Kidney capillary endothelial cell (primary cell): ENCODE measurements at regions not wholly inside any gene's neighbourhood (a gene's known extent, or its start where the extent isn't known, plus 50 kb on each side); places are given as distances from the start of the nearest gene placed in this dataset.
"Not testable (repeated sequence)": the region's sequence is repeated elsewhere in the genome, so short reads cannot be mapped to it uniquely, and the experiment has no call there.

Source experiments
- DNase-seq: peaks from one replicate; pipeline ENCODE4 v3.0.0-alpha.2; 2018; ENCODE audit warnings: low spot score

DNA sequence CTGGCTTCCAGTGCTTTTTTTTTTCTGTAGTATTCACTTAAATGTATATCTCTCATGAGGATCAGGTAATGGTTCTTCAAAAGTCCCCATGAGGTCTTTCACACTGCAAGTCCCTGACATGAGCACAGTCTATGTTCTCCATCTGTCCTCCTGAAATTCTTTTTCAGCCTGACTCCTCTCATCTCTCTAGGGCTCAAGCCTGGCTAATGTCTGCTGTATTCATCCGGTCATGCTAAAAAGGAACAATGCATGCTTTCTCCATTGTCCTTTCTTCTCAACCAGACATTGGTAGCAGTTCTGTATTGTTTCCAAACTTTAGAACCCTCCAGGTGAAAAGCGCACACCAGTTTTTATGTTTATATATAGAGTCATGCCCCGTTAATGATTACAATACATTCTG, 368.3 kb upstream of the OLFM3 start:
- no peak for DNase-seq

DNA sequence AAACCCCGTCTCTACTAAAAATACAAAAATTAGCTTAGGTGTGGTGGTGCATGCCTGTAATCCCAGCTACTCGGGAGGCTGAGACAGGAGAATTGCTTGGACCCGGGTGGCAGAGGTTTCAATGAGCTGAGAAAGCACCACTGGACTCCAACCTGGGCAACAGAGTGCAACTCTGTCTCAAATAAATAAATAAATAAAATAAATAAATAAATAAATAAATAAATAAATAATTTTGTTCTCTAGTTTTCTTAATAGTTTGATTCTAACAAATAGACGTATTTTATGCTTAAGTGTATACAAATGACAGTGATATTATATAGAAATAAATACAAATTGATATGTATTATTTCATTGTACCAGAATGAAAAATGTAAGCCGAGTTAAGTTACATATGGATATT, 339.9 kb upstream of the OLFM3 start:
- DNase-seq, result no peak

DNA sequence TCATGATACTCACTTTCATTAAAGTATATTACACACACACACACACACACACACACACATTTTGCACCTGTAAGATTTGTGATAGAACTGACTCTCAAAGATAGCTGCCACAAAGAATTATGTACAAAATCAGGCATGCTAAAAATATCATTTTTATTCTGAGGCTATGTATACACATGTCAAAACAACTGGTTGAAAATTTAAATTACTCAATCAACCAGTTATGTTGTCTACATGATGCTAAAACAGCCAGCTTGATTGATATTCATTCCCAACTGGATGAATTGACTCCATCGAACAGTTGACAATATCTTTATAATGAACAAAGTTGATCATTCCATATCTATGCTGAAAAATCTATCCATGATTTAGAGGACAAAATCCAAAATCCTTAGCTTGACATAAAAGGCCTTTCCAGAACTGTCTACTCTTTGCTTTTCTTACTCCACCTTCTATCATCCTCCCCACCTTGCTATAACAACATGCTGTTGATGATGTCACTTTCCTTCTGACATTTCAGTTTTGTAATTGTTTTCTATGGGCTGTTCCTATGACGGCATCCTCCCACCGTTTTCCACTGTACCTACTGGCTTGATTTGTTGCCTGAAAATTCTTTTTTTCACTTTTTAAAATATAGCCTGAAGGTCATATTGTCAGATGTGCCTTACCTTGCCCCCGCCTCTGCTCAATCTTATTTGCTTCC, 321.5 kb upstream of the OLFM3 start:
- no peak for DNase-seq

DNA sequence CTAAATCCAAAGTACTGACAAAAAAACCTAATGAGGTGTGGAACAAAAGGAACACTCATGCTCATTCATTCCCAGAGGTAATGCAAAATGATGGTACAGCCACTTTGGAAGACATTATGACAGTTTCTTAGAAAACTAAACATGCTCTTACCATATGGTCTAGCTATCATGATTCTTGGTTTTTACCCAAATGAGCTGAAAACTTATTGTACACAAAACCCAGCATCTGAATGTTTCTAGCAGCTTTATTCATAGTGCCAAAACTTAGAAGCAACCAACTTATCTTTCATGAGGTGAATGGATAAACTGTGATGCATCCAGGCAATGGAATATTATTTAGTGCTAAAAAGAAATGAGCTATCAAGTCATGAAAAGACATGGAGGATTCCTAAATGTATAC, 318.4 kb upstream of the OLFM3 start:
- DNase-seq, result no peak

DNA sequence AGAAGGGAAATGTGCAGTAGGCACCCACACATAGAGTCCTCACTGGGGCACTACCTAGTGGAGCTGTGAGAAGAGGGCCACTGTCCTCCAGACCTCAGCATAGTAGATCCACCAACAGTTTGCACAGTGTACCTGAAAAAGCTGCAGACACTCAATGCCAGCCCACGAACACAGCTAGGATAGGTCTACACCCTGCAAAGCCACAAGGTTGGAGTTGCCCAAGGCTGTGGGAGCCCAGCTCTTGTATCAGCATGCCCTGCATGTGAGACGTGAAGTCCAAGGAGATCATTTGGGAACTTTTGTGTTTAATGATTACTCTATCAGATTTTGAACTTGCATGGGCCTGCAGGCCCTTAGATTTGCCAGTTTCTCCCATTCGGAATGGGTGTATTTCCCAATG, 299.4 kb upstream of the OLFM3 start:
- DNase-seq, result no peak

DNA sequence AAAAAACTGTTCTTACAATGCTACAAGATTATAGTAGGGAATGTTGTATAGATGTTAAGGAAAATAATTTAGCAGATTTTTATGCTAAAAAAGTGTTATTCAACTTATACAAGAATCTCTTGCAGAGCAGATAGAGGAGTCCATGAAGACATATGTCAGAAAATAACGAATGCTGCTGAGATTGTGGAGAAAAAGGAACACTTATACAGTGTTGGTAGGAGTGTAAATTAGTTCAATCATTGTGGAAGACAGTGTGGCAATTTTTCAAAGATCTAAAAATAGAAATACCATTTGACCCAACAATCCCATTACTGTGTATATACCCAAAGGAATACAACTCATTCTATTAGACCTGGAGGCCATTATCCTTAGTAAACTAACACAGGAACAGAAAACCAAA, 286.2 kb upstream of the OLFM3 start:
- DNase-seq, result no peak

DNA sequence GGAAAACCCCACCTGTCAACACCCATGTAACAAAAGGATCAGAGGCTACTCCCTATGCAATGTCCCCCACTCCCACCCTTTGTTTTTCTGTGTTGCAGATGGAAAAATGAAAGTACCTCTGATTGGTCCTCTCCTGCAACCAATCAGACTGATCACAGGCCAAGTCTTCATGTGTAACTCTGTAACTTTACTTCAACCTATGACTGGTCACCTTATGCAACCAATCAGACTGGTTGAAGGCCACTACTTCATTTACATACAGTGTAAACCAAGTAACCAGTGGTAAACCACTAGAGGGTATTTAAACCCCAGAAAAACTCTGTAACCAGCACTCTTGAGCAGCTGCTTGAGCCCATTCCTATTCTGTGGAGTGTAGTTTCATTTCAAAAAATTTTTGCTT, 266.3 kb upstream of the OLFM3 start:
- DNase-seq, result no peak

DNA sequence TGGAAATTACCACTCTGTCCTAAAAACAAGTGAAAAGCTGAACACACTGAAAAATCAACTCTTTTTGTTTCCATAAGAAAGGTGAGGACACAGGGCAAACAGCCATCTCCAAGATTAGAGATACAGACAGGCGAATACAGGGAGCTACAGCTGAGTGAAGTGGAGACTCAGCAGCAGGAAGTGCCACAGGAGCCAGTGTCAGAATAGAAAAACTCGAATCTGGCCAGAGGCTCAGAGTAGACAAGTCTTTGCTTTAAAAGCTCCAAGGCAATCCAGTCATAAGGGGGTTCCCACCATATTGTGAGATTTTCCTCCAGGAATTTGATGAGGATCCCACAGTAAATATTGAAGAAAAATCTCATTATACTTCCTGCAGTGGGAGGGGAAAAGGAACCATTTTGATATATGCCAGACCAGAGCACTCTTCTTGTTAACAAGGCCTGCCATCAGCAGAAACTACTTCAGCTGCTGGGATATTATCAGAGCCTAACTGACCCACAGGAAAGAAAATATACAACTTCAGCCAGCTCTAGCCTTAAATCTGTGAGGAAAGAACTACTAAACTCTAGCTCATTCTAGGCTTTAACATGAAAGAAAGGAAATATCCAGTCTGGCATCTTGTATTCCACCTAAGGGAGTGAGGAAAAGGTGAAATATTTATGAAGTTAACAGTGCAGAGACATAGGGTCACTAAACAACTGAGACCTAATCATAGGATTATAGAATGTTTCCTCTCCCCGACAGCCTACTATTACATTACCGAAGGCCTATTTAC, 256.2 kb upstream of the OLFM3 start:
- no peak for DNase-seq

DNA sequence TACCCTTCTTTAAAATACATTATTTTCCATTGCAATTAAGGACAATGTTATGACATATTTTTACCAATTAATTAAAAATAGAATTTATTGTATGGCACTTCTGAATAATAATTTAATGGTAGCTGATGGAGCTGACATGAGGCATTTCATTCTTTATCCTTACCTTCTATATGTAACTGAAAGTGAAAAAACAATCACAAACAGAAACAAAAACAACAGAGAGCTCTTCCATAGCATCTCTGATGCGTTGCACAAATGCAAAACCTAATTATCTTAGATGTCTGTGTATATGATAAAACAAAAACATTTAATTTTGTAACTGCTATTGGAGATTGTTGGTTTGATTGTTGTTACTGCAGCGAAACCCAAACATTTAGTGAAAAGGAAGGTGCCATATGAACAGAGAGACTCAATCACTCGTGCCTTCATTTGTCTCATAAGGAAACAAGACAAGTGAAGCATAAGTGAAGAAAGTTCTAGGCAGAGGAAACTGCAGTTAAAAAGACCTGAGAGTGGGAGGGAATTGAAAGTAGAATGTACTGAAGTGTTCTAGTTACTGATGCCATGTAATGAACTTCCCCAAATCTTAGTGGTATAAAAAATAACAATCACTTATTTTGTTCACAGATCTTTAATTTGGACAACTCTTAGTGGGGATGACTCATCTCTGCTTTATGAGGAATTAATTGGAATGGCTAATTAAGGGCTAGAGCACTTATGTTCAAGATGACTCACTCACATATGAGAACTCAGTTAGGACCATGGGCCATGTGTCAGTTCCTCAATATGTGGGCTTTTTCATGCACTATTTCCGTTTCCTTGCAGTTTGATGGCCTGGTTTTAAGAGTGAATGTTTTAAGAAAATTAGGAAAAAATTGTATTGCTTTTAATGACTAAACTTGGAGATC, 245.0 kb upstream of the OLFM3 start:
- DNase-seq, result no peak

DNA sequence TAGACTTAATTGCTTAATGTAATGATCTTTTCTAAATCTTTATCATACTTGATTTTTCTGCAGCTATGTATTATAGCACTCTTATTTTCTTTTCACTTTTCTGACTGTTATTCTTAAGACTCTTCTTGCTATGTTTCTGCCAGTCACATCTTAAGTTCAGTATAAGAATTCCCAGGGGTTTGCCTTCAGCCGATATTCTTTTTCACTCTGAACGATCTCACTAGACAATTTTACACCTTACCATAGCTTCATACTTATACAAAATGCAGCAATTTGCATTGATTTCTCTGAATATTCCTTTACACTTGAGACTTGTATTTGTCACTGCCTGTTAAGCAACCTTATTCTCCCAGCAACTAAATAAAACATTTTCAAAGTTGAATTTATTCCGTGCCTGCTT, 242.5 kb upstream of the OLFM3 start:
- no peak for DNase-seq

DNA sequence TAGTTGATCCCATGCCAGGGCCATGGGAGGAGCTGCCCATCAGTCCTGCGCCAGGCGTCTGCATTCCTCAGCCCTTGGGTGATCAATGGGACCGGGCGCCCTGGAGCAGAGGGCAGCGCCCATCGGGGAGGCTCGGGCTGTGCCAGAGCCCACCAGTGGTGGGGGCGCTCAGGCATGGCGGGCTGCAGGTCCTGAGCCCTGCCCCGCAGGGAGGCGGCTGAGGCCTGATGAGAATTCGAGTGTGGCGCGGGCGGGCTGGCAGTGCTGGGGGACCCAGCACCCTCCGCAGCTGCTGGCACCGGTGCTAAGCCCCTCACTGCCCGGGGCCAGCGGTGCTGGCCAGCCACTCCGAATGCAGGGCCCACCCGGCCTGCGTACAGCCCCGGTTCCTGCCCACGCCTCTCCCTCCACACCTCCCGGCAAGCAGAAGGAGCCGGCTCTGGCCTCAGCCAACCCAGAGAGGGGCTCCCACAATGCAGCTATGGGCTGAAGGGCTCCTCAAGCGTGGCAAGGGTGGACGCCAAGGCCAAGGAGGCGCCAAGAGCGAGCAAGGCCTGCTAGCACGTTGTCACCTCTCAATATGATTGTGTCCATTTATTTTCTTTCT, 238.1 kb upstream of the OLFM3 start:
- no peak for DNase-seq

DNA sequence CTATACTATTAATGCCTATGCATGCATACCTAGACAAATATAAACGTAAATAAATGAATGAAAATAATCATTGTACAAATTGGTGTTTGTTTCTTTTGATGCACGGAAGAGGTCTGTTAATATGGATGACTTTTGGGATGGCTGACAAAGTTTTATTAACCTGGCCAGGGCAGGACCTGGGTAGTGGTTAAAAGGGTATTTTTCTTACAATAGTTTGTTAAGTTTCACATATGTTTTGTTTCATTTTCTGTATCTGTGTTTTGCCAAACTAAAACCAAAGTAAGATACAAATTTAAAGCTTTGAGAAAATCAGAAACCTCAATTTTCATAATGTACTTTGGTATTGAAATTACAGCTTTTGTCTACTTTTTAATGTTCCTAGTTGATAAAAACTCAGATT, 222.7 kb upstream of the OLFM3 start:
- DNase-seq, result no peak

DNA sequence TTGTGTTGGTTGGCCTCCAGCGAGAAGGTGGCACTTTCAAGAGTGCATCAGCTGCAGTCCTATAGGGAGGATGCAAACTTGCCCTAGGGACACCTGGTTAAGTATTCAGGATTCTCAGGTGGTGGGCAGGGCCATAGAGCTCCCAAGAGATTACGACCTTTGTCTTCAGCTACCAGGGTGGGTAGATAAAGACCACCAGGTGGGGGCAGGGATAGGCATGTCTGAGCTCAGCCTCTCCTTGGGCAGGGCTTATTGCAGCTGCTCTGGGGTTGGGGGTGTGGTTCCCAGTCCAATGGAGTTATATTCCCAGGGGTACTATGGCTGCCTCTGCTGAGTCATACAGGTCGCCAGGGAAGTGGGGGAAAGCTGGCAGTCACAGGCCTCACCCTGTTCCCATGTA, 214.2 kb upstream of the OLFM3 start:
- DNase-seq, result not testable (repeated sequence)

DNA sequence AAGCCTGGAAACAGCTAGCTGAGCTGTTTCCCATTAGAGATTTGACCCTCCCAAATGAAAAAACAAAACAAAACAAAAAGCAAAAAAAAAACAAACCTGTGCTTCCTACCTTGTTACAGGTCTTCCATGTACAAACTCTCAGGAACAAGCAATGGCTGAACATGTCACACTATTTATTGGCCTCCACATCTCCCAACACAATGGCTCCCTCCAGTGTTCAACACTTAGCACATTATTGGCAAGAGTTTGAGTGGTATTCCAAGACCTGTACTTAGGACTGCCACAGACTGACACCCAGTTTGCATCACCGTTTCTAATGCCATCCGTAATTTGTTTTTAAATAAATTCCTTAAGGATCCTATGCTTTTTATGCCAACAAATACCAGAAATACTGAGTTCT, 195.0 kb upstream of the OLFM3 start:
- peak; percentile 12 for DNase-seq

DNA sequence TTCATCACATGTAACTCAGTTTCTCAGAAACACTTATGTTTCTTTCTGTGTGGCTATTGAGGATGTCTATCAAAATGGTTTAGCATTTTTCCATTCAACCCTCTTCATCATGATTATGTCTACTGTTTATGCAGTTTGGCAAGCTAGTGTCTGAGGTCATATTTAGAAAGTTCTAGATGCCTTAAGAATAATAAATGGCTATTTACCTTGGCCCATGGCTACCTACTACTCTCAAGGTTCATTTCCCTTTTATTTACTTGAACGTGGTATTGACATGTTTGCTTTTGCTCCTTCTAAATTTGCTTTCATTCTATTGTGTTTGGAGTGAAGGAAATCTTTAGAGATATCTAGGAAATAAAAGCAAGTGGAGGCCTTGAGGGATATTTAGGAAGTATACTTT, 193.7 kb upstream of the OLFM3 start:
- no peak for DNase-seq

DNA sequence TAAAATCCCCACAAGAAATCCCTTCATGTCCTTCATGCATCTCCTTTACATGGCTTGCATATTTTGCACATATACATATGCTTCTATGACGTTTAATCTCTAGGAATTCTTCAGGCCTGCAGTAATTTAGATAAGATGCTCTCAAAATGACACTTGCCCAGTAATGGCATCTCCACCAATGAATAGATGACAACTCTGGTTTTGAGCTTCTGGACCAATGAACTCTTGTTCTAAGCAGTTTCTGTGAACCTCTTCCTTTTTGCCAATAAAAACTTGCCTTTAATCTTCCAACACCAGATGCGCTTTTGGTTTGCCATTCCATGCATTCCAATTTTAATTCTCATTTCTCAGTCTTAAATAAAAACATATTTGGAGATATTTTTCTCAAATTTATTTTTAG, 189.8 kb upstream of the OLFM3 start:
- DNase-seq, result no peak

DNA sequence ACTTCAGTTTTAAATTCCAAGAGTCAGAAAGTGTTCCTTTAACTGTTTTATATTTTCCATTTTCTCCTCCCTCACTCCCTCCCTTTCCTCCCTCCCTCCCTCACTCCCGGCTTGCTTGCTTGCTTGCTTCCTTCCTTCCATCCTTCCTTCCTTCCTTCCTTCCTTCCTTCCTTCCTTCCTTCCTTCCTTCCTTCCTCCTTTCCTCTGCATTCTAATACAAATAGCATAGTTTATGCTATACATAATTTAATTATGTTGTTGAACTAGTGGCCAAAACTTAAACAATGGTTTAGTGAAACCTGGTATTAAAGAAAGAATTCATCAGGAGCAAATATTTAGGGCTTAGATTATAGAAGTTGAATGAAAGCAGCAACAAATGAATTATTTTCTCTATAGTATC, 188.5 kb upstream of the OLFM3 start:
- no peak for DNase-seq

DNA sequence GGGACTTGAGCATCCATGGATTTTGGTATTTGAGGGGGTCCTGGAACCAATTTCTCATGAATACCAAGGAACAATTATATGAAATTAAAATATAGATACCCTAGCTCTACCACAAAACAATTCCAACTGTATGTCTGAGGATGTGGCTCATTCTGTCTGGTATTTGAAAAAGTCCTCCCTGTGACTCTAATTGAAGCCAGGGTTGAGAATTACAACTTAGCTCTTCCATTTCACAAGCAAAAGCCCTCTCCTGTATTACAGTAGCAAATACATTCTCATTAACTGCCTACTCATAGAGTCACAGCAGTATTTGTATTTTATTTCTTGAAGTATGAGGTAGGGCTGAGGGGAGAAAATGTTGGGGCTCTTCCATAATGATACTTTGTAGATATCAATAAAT, 187.8 kb upstream of the OLFM3 start:
- DNase-seq, result no peak

DNA sequence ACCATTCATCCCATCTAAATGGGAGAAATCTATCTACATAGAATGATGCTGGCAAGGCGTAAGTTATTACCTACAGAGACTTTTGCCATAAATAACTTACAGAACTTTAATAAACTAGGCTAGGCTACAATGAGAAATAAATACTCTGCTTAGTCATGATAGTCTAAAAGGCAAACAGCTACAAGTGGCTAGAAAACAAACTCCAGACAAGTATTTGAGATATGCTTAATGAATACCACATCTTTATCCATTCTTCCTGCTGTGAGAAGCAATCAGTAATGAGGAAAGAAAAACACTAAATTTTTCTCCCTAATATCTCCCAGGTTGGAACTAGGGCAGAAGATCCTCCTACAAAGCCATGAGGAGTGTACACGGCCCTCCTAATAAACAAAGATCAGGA, 187.0 kb upstream of the OLFM3 start:
- DNase-seq, result no peak

DNA sequence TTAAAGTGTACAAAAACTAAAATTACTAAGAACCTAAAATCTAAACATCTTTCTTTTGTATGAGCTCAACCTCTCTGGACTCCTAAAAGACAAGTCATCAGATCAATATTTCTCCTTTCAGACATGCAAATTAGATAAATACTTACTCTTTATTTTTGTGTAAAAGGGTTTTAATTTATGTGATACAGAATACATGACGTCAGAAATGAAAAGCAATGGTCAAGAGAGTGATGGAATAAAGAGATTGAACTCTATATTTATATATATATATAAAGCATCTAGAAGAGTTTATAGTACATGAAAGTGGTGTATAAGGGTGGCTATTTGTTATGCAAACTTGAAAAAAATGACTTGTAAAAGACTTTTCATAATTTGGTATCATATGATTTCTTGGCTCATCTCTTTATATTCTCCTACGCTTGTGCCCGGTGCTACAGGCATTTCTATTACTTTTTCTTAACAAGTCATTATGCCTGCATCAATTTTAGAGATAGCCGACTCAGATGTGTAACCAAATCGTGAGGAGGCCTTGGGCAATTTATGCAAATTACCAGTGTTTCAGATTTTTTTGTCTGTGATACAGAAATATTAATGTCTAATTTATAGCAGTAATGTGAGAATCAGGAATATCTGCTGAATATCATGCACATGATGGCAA, 186.0 kb upstream of the OLFM3 start:
- DNase-seq, result no peak

DNA sequence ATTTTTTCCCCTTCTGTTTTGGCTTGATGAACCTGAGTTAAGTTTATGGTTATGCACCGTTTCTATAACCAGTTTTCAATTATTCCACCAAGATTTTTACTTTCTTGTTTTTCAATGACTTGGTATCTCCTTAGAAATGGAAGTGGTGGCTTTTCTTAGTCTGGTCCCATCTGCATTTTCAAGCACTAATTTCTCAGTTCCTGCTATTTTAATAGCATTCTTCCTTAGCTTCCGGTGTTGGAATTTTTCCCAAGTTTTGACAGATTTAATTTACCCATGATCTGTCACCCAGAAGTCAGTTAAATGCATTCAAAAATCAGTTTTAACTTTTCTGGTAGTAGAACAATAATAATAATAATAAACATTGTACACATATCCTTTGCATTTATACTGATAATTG, 184.6 kb upstream of the OLFM3 start:
- DNase-seq, result no peak

DNA sequence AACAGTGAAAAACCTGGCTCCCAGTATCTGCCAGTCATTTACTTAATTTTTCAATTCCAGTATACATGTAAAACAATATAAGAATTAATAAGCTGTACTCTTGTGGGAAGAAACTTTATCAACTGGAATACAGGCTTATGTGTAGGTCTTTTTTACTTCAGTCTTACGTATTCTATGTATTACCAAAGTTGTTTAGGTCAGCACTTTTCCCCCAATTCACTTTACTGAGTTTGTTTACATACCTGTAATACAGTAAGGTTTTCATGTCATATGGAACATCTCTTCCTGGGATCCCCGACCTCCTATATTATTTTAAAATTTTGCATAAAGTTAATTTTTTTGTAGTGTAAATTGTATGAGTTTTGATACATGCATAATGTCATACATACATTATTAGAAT, 181.8 kb upstream of the OLFM3 start:
- no peak for DNase-seq
